GM19372 (cell line): ENCODE measurements at regions not wholly inside any gene's neighbourhood (a gene's known extent, or its start where the extent isn't known, plus 50 kb on each side); places are given as distances from the start of the nearest gene placed in this dataset.

Source experiments
- ATAC-seq: cut with Tn5 transposase; IDR thresholded peaks from one replicate; pipeline ENCODE4 v1.9.1; 2021; ENCODE audit warnings: mild to moderate bottlenecking, low read depth, moderate library complexity; ENCODE audit not compliant: unreplicated experiment

DNA sequence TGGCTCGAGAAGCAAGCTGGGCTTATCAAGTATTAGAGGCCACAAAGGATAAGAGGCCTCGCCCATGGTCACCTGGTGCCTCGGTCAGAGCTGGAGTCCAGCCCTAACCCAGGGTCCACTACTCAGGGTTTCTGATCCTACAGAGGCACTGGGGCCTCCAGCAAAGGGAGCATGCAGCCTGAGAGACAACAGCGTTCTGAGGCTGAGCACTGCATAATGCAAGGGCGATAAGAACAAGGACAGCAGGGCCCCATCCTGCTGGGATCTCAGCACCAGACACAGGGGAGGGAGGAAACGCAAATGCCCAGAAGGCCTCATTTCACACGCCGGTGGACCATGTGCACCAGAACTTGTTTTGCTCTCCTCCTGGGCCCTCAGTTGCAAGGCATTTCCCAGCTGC, 63.0 kb downstream of the C5orf15 start:
- no peak for ATAC-seq

DNA sequence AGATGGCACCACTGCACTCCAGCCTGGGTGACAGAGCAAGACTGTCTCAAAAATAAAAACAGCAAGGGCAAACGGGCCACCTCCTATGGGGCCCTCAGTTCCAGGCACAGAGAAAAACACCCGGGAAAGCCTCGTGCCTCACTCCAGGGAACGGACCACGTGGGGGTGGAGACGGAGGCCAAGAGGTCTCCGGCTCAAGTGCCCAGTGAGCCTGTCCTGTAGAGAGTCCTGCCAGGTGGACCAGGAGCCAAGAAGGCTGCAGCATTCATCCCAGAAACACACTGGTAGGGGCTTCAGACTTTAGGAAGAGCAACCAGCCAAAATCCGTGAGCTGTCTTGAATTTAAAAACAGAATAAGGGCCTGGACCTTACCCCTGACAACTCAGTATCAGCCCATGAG, 63.8 kb downstream of the C5orf15 start:
- ATAC-seq = no peak

GRCh38 chr5:133902511-133903118, 65.8 kb downstream of the C5orf15 start:
- ATAC-seq = no peak

- no peak for ATAC-seq
Observed at GRCh38 chr5:133900534-133901270, 67.7 kb downstream of the C5orf15 start.

- no peak for ATAC-seq
Observed at GRCh38 chr5:133899506-133899905, 68.9 kb downstream of the C5orf15 start.

DNA sequence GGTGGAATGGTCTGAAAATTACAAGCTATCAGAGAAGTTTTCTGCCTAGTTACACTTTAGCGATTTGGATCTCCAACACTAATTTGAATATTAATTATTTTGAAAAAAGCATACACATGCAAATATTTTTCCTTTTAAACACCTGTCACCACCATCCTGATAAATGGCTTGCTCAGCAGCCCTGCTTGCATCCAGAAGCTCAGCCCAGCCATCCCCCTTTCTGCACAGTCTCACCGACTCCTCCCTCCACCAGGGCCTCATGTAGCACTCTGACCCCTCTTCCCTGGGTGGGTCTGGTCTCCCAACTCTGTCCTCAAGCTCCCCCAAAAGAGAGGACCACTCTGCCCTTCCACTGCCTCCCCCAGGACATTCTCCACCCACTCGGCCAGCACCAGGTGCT, 70.0 kb downstream of the C5orf15 start:
- no peak for ATAC-seq

DNA sequence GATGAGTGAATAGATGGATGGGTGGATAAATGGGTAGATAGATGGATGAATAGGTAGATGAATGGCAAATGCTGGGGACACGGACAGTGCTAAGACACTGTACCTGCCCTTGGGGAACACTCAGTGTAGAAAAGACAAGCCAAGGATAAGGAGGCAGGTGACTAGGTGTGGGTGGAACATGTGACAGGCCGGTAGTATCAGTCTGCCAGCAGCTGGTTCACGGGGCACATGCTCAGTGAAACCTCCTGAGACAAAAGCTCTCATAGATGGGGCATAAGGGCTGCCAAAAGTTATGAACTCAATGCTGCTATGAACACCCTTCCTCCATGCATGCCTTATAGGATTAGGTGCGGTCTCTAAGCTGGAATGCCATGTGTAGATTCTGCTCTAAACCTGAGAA, 71.0 kb downstream of the C5orf15 start:
- no peak for ATAC-seq

DNA sequence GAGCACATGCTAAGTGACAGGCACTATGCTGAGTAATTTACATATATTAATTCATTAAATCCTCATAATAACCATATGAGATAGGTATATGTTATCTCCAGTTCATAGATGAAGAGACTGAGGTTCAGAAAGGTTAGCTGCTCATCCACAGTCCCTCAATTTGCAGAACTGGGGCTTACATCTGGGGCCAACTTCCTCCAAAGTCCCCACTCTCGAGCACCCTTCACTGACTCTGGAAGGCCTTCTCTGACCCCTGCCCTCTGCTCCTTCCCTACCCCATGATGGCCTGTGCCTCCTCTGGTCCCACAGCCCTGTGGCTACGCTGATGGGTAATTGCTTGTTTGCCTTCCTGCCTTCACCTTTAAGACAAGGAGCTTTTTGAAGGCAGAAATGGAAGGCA, 71.6 kb downstream of the C5orf15 start:
- no peak for ATAC-seq

- ATAC-seq = no peak
Observed at GRCh38 chr5:133895979-133896845, 72.2 kb downstream of the C5orf15 start.

GRCh38 chr5:133894143-133894542, 74.3 kb downstream of the C5orf15 start:
- ATAC-seq = no peak

DNA sequence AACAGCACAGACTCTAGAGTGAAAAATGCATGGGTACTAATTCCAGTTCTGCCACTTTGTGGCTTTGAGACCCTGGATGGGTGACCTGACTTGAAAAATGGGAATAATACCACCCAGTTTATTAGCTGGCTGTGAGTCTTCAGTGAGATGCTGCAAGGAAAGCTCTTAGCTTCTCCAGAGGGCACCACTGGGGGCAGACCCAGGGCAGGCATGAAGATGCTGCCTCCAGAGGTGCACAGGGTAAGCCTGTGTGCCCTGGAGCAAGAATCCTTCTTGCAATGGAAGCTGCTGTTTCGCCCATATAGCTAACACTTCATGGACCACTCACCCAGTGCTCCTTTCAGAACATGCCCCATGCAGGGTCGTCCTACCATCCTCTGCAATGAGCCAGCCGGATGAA, 75.7 kb downstream of the C5orf15 start:
- ATAC-seq = no peak

GRCh38 chr5:133892306-133892705, 76.1 kb downstream of the C5orf15 start:
- no peak for ATAC-seq

DNA sequence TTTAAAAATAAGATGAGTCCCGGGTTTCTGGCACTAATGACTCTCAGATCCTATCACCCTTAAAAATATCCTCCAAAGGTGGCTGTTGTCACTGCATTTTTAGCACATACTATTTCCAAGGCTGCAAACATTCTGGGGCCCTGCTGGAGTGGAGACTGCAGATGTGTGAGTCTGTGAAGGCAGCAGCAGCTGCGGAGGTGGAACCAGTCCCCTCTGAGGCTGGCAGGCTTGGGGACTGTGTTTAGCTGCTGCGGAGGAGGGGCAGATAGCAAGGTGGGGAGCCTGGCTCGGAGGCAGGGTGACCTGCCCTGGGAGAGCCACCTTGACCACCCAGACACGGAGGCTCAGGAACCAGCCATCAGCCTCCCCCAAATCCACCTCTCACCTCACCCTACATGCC, 77.0 kb downstream of the C5orf15 start:
- no peak for ATAC-seq

DNA sequence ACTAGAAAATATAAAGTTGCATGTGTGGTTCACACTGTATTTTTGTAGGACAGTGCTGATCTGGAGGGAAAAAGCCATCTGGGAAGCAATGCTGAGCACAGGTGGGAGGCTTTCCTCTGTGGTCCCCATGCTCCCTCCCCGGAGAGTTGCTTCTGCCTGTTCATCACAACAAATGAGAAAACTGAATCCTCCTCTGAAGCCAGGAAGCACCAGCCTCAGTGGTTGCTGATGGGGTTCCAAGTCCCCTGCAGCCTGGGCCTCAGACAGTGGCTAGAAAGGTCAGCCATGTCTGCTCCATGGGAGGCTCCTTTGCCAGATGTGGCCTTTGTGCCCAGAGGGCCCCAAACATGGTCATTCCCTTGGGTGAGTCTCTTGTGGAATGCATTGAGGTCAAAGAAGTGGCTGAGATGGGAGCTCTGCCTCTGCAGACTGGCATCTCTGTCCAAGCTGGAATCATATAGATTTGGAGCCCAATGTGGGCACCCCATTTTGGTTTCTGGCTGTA, 77.6 kb downstream of the C5orf15 start:
- no peak for ATAC-seq

DNA sequence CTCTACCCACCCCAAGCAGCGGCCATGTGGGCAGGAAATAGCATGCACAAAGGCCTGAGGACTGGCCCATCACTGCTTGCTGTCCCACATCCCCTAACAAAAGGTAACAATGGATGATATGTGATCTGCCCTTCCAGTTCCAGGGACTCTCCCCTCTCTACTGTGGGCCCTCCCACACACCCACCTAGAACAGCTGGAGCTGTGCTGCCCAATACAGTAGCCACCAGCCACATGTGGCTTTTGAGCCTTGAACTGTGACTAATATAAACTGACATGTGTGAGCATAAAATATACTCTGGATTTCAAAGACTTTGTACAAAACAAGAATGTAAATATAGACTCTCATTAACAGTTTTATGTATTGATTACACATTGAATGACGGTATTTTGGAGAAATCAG, 78.1 kb downstream of the C5orf15 start:
- ATAC-seq = no peak

DNA sequence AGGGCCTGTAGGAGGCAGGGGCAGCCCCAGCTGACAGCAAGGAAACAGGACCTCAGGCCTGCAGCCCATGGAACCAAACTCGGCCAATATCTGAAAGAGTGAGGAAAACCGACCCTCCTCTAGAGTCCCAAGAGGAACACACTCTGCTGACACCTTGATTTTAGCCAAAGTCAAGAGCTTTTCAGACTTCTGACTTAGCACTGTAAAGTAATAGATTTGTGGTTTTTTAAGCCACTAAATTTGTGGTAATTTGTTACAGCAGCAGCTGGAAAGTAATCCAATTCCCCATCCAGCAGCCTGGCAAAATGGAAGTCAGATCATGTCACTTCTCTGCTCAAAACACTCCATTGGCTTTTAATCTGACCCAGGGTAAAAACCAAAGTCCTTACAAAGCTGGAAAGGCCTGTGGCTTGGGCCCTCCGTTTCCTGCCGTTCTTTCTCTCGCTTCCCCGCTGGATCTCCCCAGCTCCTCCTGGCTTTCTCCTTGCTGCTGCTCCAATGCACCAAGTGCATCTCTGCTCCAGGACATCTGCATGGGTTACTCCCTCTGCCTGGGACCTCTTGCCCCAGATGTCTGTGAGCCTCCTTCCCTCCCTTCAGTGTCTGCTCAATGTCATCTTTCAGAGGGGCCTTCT, 79.0 kb downstream of the C5orf15 start:
- no peak for ATAC-seq

DNA sequence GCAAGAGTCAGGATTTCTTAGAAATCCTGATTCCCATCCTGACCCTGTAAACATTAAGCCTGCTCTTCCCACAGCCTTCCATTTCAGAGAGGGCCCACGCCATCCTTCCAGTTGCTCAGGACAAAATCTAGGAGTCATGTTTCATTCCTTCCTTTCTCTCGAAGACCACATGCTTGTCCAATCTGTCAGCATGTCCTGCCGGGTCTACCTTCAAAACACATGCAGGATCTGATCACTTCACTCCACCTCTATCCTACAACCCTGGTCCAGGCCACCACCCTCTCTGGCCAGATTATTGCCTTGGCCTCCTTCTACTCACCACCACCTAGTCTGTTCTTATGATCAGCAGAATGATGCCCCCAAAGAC, 79.8 kb downstream of the C5orf15 start:
- no peak for ATAC-seq

DNA sequence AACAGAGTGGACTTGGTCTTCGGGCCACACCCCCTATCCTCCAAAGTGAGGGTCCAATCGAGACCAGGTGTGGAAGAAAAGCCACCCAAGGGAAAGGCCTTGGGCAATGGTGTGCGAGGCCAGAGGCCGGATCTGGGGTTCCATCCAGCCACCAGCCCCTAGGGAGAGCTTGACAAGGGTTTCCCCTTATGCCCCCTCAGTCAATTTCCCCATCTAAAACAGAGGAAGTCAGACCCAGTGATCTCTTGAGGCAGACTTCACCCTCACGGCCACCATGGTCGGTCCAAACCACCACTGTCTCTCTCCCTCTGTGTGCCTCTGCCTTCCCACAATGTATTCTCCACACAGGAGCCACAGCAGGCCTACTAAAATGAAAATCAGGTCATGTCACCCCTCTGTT, 82.9 kb downstream of the C5orf15 start:
- ATAC-seq = no peak

- ATAC-seq = no peak
Observed at GRCh38 chr5:133884569-133885311, 83.7 kb downstream of the C5orf15 start.

- ATAC-seq = no peak
Observed at GRCh38 chr5:133883916-133884315, 84.5 kb downstream of the C5orf15 start.
